ENCODE measurements at regions not wholly inside any gene's neighbourhood (a gene's known extent, or its start where the extent isn't known, plus 50 kb on each side); places are given as distances from the start of the nearest gene placed in this dataset.

- TF ChIP-seq CTCF (IDR thresholded peaks at IDR 0.05) = no peak
- TF ChIP-seq POLR2A (IDR thresholded peaks at IDR 0.05) = no peak
Observed at GRCh38 chr9:15096972-15097371, 186.7 kb upstream of the FREM1 start.

Measured in prostate gland (tissue), 2 donors.